GM12878 (cell line): ENCODE measurements at regions not wholly inside any gene's neighbourhood (a gene's known extent, or its start where the extent isn't known, plus 50 kb on each side); places are given as distances from the start of the nearest gene placed in this dataset.

ENCODE experiments used
- ATAC-seq: fragments of 200-7000 bp; cut with Tn5 transposase; 3 replicates; pipeline ENCODE4 v1.9.1; 2020; ENCODE audit warnings: mild to moderate bottlenecking, moderate library complexity
- BruUV-seq: library from RNA; stranded (reverse); fragments of 400-500 nt; replicated peaks from 2 replicates; lab custom pipeline; 2021; lab: Mats Ljungman, UMichigan
- CTCF ChIA-PET: fragments of 300-600 bp; sonication (Branson Sonifier 250); formaldehyde crosslinking; extraction: SDS; loops from one replicate; lab custom pipeline; 2021; ENCODE audit warnings: inconsistent platforms; lab: Yijun Ruan, JAX
- POLR2A ChIA-PET: fragments of 350-600 bp; formaldehyde crosslinking; extraction: SDS; loops from one replicate; lab custom pipeline; 2021; ENCODE audit warnings: inconsistent platforms; lab: Charles Lee
- RAD21 ChIA-PET: fragments of 300-600 bp; sonication (Branson Sonifier 250); formaldehyde crosslinking; loops from one replicate; lab custom pipeline; 2023; ENCODE audit warnings: antibody characterized with exemption; ENCODE audit not compliant: unreplicated experiment; lab: Charles Lee
- SMC1A ChIA-PET: fragments of 300-600 bp; sonication (Branson Sonifier 250); formaldehyde crosslinking; loops from one replicate; lab custom pipeline; 2023; ENCODE audit not compliant: unreplicated experiment, uncharacterized antibody; lab: Charles Lee
- DNase-seq: peaks from one replicate; pipeline ENCODE4 v3.0.0-alpha.2; 2011; ENCODE audit warnings: low read depth, low spot score
- FAIRE-seq: peaks from 3 replicates; lab custom pipeline; 2011; peaks lifted over from hg19 to GRCh38; lab: Jason Lieb, UNC
- H2AFZ ChIP-seq: 2 replicates; pipeline ENCODE4 v1.6.0; 2011; ENCODE audit warnings: low read depth, low read length, control low read depth; ENCODE audit not compliant: control insufficient read depth
- H3K27ac ChIP-seq: 2 replicates; pipeline ENCODE4 v1.5.1; 2011; ENCODE audit warnings: control low read depth; ENCODE audit not compliant: control insufficient read depth, insufficient read depth
- H3K27me3 ChIP-seq, 2 experiments: replicated peaks in 1 of 2; 2 replicates each; pipeline versions ENCODE4 v1.6.0 to v1.6.1; 2011; ENCODE audit warnings: low read length in 1 of 2; ENCODE audit not compliant: control insufficient read depth in 2 of 2, insufficient read depth in 2 of 2
- H3K36me3 ChIP-seq, 2 experiments: 2 replicates each; pipeline ENCODE4 v1.5.1; 2011; ENCODE audit warnings: low read length in 1 of 2; ENCODE audit not compliant: control insufficient read depth in 2 of 2, insufficient read depth in 2 of 2
- H3K4me1 ChIP-seq: 2 replicates; pipeline ENCODE4 v1.6.1; 2011; ENCODE audit warnings: mild to moderate bottlenecking, low read length, moderate library complexity, mixed read lengths; ENCODE audit not compliant: control insufficient read depth, insufficient read depth
- H3K4me2 ChIP-seq: 2 replicates; pipeline ENCODE4 v1.6.0; 2011; ENCODE audit warnings: control low read depth; ENCODE audit not compliant: control insufficient read depth, insufficient read depth
- H3K4me3 ChIP-seq: fragments of 200-600 bp; sonication (generic); 2 replicates; pipeline ENCODE4 v1.5.1; 2016
- H3K79me2 ChIP-seq: 2 replicates; pipeline ENCODE4 v1.6.0; 2011; ENCODE audit warnings: low read length; ENCODE audit not compliant: control insufficient read depth, insufficient read depth
- H3K9ac ChIP-seq: 2 replicates; pipeline ENCODE4 v1.8.0; 2011; ENCODE audit warnings: low read length, control low read depth, mixed read lengths; ENCODE audit not compliant: control insufficient read depth, insufficient read depth
- H3K9me3 ChIP-seq: replicated peaks from 3 replicates; pipeline ENCODE4 v1.5.1; 2011; ENCODE audit warnings: mild to moderate bottlenecking, low read length; ENCODE audit not compliant: control insufficient read depth, insufficient read depth
- H4K20me1 ChIP-seq: 2 replicates; pipeline ENCODE4 v1.6.0; 2011; ENCODE audit not compliant: control insufficient read depth, insufficient read depth
- BMI1 ChIP-seq: fragments of 450-650 bp; IDR thresholded peaks from 2 replicates; pipeline ENCODE4 v1.6.1; 2016; ENCODE audit warnings: mild to moderate bottlenecking, moderate library complexity, borderline replicate concordance
- IRF4 ChIP-seq: IDR thresholded peaks from 2 replicates; pipeline ENCODE4 v1.6.1; 2011; ENCODE audit warnings: low read depth, low read length
- JUND ChIP-seq: IDR thresholded peaks from 2 replicates; pipeline ENCODE4 v1.6.1; 2012; ENCODE audit warnings: low read depth, mild to moderate bottlenecking, low read length, improper control_type of control experiment, moderate library complexity
- KLF5 ChIP-seq: fragments of 450-650 bp; IDR thresholded peaks from 2 replicates; pipeline ENCODE4 v1.6.1; 2014; ENCODE audit warnings: mild to moderate bottlenecking; ENCODE audit not compliant: partially characterized antibody
- MXI1 ChIP-seq: fragments of 150-350 bp; IDR thresholded peaks from 2 replicates; pipeline ENCODE4 v1.6.1; 2011; ENCODE audit warnings: low read depth, mild to moderate bottlenecking, inconsistent platforms, low read length, improper control_type of control experiment
- ZZZ3 ChIP-seq: IDR thresholded peaks from 2 replicates; pipeline ENCODE4 v1.6.1; 2011; ENCODE audit warnings: low read depth; ENCODE audit not compliant: control insufficient read depth, insufficient read length
- WGBS: methylation state at CpG from one replicate; pipeline ENCODE4 v1.1.6; 2016; ENCODE audit warnings: low lambda C conversion rate; ENCODE audit not compliant: insufficient replicate concordance, insufficient coverage; ENCODE audit errors: missing lambda C conversion rate; 5-methylcytosine and 5-hydroxymethylcytosine counted together
- in situ Hi-C: fragments of 300-500 bp; cut with MboI; formaldehyde crosslinking; loops from 9 replicates; pipeline ENCODE4 v1.14.3; 2018; ENCODE audit warnings: mixed read lengths
- intact Hi-C: fragments of 100-400 bp; cut with micrococcal nuclease; formaldehyde crosslinking; loops from one replicate; pipeline ENCODE4 v1.14.2; 2022; ENCODE audit not compliant: unreplicated experiment

- Histone ChIP-seq H3K27ac (no peak overlapping the region), H3K4me1 (no peaks in the 10 kb centered on the region), H3K4me2 (no peak overlapping the region), H3K27me3 (no peaks in the 10 kb centered on the region), H4K20me1 (no peaks in the 10 kb centered on the region), H3K79me2 (no peaks in the 10 kb centered on the region), H3K9ac (no peak overlapping the region), H3K36me3 (no peaks in the 10 kb centered on the region), H3K9me3 (no peaks in the 10 kb centered on the region), H2AFZ (no peak overlapping the region), H3K4me3 (no peak overlapping the region)
- ChIA-PET RAD21 (no interaction called here), CTCF (no interaction called here), POLR2A (no interaction called here), SMC1A (no interaction called here)
- 35% methylated on average over 1 of the region's 1 CpG for WGBS
- TF ChIP-seq MXI1: no peak
- no peak for TF ChIP-seq JUND
- TF ChIP-seq BMI1: no peak
- FAIRE-seq (no peak), DNase-seq (no peak), ATAC-seq (no peak)
- intact Hi-C loops (no loop called here), in situ Hi-C loops (no loop called here)
- BruUV-seq: no TSS peak
Observed at GRCh38 chr13:90156390-90156789, 1191.1 kb upstream of the MIR17HG start.

GRCh38 chr13:90168953-90169352 is 1178.5 kb upstream of the MIR17HG start:
- H3K9ac ChIP-seq: no peak overlapping the region
- ChIA-PET CTCF (no interaction called here), POLR2A (no interaction called here), RAD21 (no interaction called here), SMC1A (no interaction called here)
- in situ Hi-C loops: no loop called here
- intact Hi-C loops: no loop called here
- no peaks in the 10 kb centered on the region for H3K79me2 ChIP-seq
- no peaks in the 10 kb centered on the region for H3K4me1 ChIP-seq
- no peaks in the 10 kb centered on the region for H3K36me3 ChIP-seq
- no peak overlapping the region for H3K4me3 ChIP-seq
- H3K4me2 ChIP-seq: no peak overlapping the region
- H3K27me3 ChIP-seq: no peaks in the 10 kb centered on the region
- TF ChIP-seq KLF5 (no peak), IRF4 (no peak), ZZZ3 (no peak)
- H3K9me3 ChIP-seq: no peaks in the 10 kb centered on the region
- ATAC-seq (no peak), FAIRE-seq (no peak), DNase-seq (no peak)
- 0% methylated on average over 1 of the region's 1 CpG for WGBS
- H2AFZ ChIP-seq: no peak overlapping the region
- no peak overlapping the region for H3K27ac ChIP-seq
- no TSS peak for BruUV-seq
- H4K20me1 ChIP-seq: no peaks in the 10 kb centered on the region
